GM19351 (cell line): ENCODE measurements at regions not wholly inside any gene's neighbourhood (a gene's known extent, or its start where the extent isn't known, plus 50 kb on each side); places are given as distances from the start of the nearest gene placed in this dataset.
"Not testable (repeated sequence)": the region's sequence is repeated elsewhere in the genome, so short reads cannot be mapped to it uniquely, and the experiment has no call there.

Experiments used
- ATAC-seq: cut with Tn5 transposase; IDR thresholded peaks from one replicate; pipeline ENCODE4 v1.9.1; 2021; ENCODE audit warnings: mild to moderate bottlenecking, moderate library complexity; ENCODE audit not compliant: unreplicated experiment

- ATAC-seq, result not testable (repeated sequence)
Observed at GRCh38 chrX:222800-223513, 58.2 kb upstream of the PLCXD1 start.

GRCh38 chrX:223514-223854, 57.7 kb upstream of the PLCXD1 start:
- ATAC-seq, result not testable (repeated sequence)

GRCh38 chrX:226474-227164, 54.6 kb upstream of the PLCXD1 start:
- ATAC-seq, result peak; percentile 68

GRCh38 chrX:227396-227795, 53.8 kb upstream of the PLCXD1 start:
- ATAC-seq, result not testable (repeated sequence)
